Neural progenitor cell (in vitro differentiated cells): ENCODE measurements at regions not wholly inside any gene's neighbourhood (a gene's known extent, or its start where the extent isn't known, plus 50 kb on each side); places are given as distances from the start of the nearest gene placed in this dataset.
"Not testable (repeated sequence)": the region's sequence is repeated elsewhere in the genome, so short reads cannot be mapped to it uniquely, and the experiment has no call there.

Source experiments
- DNase-seq: peaks from one replicate; pipeline ENCODE4 v3.0.0-alpha.2; 2016; ENCODE audit warnings: low spot score
- H2AFZ ChIP-seq: fragments of 200-600 bp; sonication (generic); replicated peaks from 2 replicates; pipeline ENCODE4 v1.6.1; 2016; ENCODE audit warnings: antibody characterized with exemption
- H3F3A ChIP-seq: fragments of 200-600 bp; sonication (generic); 2 replicates; pipeline ENCODE4 v1.6.1; 2016; ENCODE audit warnings: antibody characterized with exemption, low read depth
- H3K27ac ChIP-seq: fragments of 200-600 bp; sonication (generic); 2 replicates; pipeline ENCODE4 v1.5.1; 2016; ENCODE audit warnings: mild to moderate bottlenecking
- H3K27me3 ChIP-seq: fragments of 200-600 bp; sonication (generic); 2 replicates; pipeline ENCODE4 v1.6.1; 2016; ENCODE audit warnings: mild to moderate bottlenecking, moderate library complexity
- H3K36me3 ChIP-seq: fragments of 200-600 bp; sonication (generic); 2 replicates; pipeline ENCODE4 v1.5.1; 2016
- H3K4me1 ChIP-seq: fragments of 200-600 bp; sonication (generic); 2 replicates; pipeline ENCODE4 v1.6.1; 2016; ENCODE audit warnings: mixed run types
- H3K4me2 ChIP-seq: fragments of 200-600 bp; sonication (generic); 2 replicates; pipeline ENCODE4 v1.6.1; 2016
- H3K4me3 ChIP-seq: fragments of 200-600 bp; sonication (generic); 2 replicates; pipeline ENCODE4 v1.5.1; 2016
- H3K79me2 ChIP-seq: fragments of 200-600 bp; sonication (generic); 2 replicates; pipeline ENCODE4 v1.6.1; 2016; ENCODE audit warnings: low read depth
- H3K9ac ChIP-seq: fragments of 200-600 bp; sonication (generic); 2 replicates; pipeline ENCODE4 v1.6.1; 2016
- H3K9me3 ChIP-seq: fragments of 200-600 bp; sonication (generic); 2 replicates; pipeline ENCODE4 v1.5.1; 2016; ENCODE audit warnings: low read depth
- H4K20me1 ChIP-seq: fragments of 200-600 bp; sonication (generic); 2 replicates; pipeline ENCODE4 v1.6.1; 2016; ENCODE audit warnings: low read depth
- H3K27ac Mint-ChIP-seq: 3 replicates; pipeline ENCODE4 v1.8.0; 2021; ENCODE audit warnings: mixed read lengths
- H3K27me3 Mint-ChIP-seq: 2 replicates; pipeline ENCODE4 v1.8.0; 2022; ENCODE audit warnings: low read depth, mild to moderate bottlenecking, inconsistent platforms, moderate library complexity, mixed read lengths; ENCODE audit not compliant: insufficient read depth
- H3K36me3 Mint-ChIP-seq: 3 replicates; pipeline ENCODE4 v1.8.0; 2021; ENCODE audit warnings: mixed read lengths
- H3K4me1 Mint-ChIP-seq: 3 replicates; pipeline ENCODE4 v1.8.0; 2021; ENCODE audit warnings: mixed read lengths
- H3K4me3 Mint-ChIP-seq: 3 replicates; pipeline ENCODE4 v1.8.0; 2021; ENCODE audit warnings: mild to moderate bottlenecking, moderate library complexity, mixed read lengths
- H3K9me3 Mint-ChIP-seq: 3 replicates; pipeline ENCODE4 v1.8.0; 2020; ENCODE audit warnings: mixed read lengths
- CTCF ChIP-seq: fragments of 200-600 bp; sonication (generic); IDR thresholded peaks from 2 replicates; pipeline ENCODE4 v1.5.1; 2017; ENCODE audit warnings: antibody characterized with exemption, mild to moderate bottlenecking
- EZH2 ChIP-seq: fragments of 200-600 bp; sonication (generic); IDR thresholded peaks from 2 replicates; pipeline ENCODE4 v1.6.1; 2017; ENCODE audit warnings: antibody characterized with exemption, mild to moderate bottlenecking, moderate library complexity
- EZH2phosphoT487 ChIP-seq: fragments of 200-600 bp; sonication (generic); IDR thresholded peaks from 2 replicates; pipeline ENCODE4 v1.6.1; 2017; ENCODE audit warnings: antibody characterized with exemption

DNA sequence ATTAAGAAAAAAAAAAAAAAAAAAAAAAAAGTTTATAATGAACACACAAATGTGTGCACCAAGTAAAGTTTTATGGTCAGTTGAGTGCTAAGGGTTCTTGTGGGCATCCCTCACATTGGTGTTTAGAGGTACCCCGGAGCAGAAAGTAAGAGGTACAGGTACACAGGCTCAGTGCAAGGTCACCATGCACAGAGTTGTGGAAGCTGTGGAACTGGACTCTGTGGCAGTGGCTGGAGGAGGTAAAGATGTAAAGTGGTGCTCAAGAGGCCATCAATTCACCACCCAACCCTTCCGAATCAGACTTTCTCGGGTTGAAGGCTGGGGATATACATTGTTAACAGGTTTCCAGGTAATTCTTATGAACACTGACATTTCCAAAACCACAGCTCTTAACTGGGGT is 83.6 kb upstream of the FOXN2 start:
- H3K9ac ChIP-seq: no peak overlapping the region
- Mint-ChIP-seq H3K4me1 (peaks cover 4% of the 10 kb centered on the region), H3K9me3 (no peaks in the 10 kb centered on the region), H3K4me3 (no peak overlapping the region), H3K27me3 (peaks cover 2% of the 10 kb centered on the region), H3K27ac (no peak overlapping the region), H3K36me3 (no peaks in the 10 kb centered on the region)
- TF ChIP-seq EZH2 (no peak), EZH2phosphoT487 (no peak), CTCF (no peak)
- no peaks in the 10 kb centered on the region for H3K9me3 ChIP-seq
- DNase-seq: no peak
- no peak overlapping the region for H3K4me3 ChIP-seq
- H4K20me1 ChIP-seq: no peaks in the 10 kb centered on the region
- no peaks in the 10 kb centered on the region for H3K36me3 ChIP-seq
- H2AFZ ChIP-seq: no peak overlapping the region
- H3F3A ChIP-seq: no peaks in the 10 kb centered on the region
- no peak overlapping the region for H3K4me2 ChIP-seq
- H3K27ac ChIP-seq: no peak overlapping the region
- no peaks in the 10 kb centered on the region for H3K27me3 ChIP-seq
- H3K4me1 ChIP-seq: no peaks in the 10 kb centered on the region
- H3K79me2 ChIP-seq: no peaks in the 10 kb centered on the region

DNA sequence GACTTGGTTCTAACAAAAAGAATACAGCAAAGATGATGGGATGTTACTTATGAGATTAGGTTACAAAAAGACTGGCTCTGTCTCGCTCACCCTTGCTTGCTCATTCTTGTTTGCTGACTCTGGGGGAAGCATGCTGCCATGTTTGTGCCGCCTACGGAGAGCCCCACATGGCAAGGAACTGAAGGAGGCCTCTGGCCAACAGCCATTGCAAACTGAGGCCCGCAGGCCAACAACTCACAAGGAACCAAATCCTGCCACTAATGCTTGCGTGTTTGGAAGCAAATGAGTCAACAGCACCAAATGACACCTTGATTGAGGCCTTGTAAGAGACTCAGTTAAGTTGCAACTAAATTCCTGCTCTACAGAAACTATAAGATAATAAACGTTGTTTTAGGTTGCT is 82.1 kb upstream of the FOXN2 start:
- no peaks in the 10 kb centered on the region for H3F3A ChIP-seq
- no peaks in the 10 kb centered on the region for H3K9me3 Mint-ChIP-seq
- H3K9ac ChIP-seq: no peak overlapping the region
- H3K36me3 Mint-ChIP-seq: no peaks in the 10 kb centered on the region
- H3K4me3 ChIP-seq: no peak overlapping the region
- peak overlapping the region; percentile 20 for H2AFZ ChIP-seq
- no peak overlapping the region for H3K4me2 ChIP-seq
- no peak overlapping the region for H3K27ac Mint-ChIP-seq
- no peak overlapping the region for H3K4me3 Mint-ChIP-seq
- H3K4me1 Mint-ChIP-seq: peaks cover 4% of the 10 kb centered on the region
- no peaks in the 10 kb centered on the region for H3K36me3 ChIP-seq
- H3K79me2 ChIP-seq: no peaks in the 10 kb centered on the region
- TF ChIP-seq CTCF: no peak
- no peak for TF ChIP-seq EZH2phosphoT487
- TF ChIP-seq EZH2: no peak
- H3K4me1 ChIP-seq: no peaks in the 10 kb centered on the region
- peaks cover 2% of the 10 kb centered on the region for H3K27me3 Mint-ChIP-seq
- H4K20me1 ChIP-seq: no peaks in the 10 kb centered on the region
- no peak overlapping the region for H3K27ac ChIP-seq
- no peak for DNase-seq
- no peaks in the 10 kb centered on the region for H3K27me3 ChIP-seq
- H3K9me3 ChIP-seq: no peaks in the 10 kb centered on the region

DNA sequence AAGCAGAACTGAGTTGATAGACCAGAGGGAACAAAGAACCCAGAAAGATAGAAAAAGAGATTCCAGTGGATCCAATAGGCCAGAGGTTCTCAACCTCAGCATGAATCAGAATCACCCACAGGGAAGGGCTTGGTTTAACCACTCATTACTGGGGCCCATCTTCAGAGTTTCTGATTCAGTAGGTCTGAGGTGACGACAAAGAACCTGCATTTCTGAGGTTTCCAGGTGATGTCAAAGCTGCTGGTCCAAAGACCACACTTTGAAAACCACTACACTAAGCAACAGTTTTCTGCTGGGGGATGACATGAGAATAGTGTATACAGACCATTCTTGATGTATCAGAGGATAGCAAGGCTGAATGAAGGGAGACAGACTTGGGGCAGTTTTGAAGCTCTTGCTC is 81.5 kb upstream of the FOXN2 start:
- Histone ChIP-seq H3K27me3 (no peaks in the 10 kb centered on the region), H3K9ac (no peak overlapping the region), H3K4me1 (no peaks in the 10 kb centered on the region), H3K4me3 (no peak overlapping the region), H4K20me1 (no peaks in the 10 kb centered on the region), H3K9me3 (no peaks in the 10 kb centered on the region), H3F3A (no peaks in the 10 kb centered on the region), H2AFZ (peak overlapping the region; percentile 20), H3K4me2 (no peak overlapping the region), H3K36me3 (no peaks in the 10 kb centered on the region), H3K27ac (no peak overlapping the region), H3K79me2 (no peaks in the 10 kb centered on the region)
- no peaks in the 10 kb centered on the region for H3K36me3 Mint-ChIP-seq
- H3K27ac Mint-ChIP-seq: no peak overlapping the region
- no peaks in the 10 kb centered on the region for H3K9me3 Mint-ChIP-seq
- TF ChIP-seq EZH2: no peak
- TF ChIP-seq EZH2phosphoT487: no peak
- TF ChIP-seq CTCF: no peak
- H3K4me1 Mint-ChIP-seq: peaks cover 4% of the 10 kb centered on the region
- no peak overlapping the region for H3K4me3 Mint-ChIP-seq
- H3K27me3 Mint-ChIP-seq: peaks cover 2% of the 10 kb centered on the region
- no peak for DNase-seq

- H3F3A ChIP-seq, H4K20me1 ChIP-seq, H3K4me3 Mint-ChIP-seq, H3K9me3 ChIP-seq, H3K27me3 Mint-ChIP-seq, H3K36me3 ChIP-seq, H3K27ac Mint-ChIP-seq, H3K9me3 Mint-ChIP-seq, H3K4me2 ChIP-seq, H3K4me3 ChIP-seq, DNase-seq, H3K36me3 Mint-ChIP-seq, H2AFZ ChIP-seq, H3K79me2 ChIP-seq, H3K27ac ChIP-seq, H3K9ac ChIP-seq, H3K27me3 ChIP-seq, H3K4me1 Mint-ChIP-seq, H3K4me1 ChIP-seq: not testable (repeated sequence)
Measured at GRCh38 chr2:48233824-48234223, 80.7 kb upstream of the FOXN2 start.
